ENCODE measurements at regions not wholly inside any gene's neighbourhood (a gene's known extent, or its start where the extent isn't known, plus 50 kb on each side); places are given as distances from the start of the nearest gene placed in this dataset.

DNA sequence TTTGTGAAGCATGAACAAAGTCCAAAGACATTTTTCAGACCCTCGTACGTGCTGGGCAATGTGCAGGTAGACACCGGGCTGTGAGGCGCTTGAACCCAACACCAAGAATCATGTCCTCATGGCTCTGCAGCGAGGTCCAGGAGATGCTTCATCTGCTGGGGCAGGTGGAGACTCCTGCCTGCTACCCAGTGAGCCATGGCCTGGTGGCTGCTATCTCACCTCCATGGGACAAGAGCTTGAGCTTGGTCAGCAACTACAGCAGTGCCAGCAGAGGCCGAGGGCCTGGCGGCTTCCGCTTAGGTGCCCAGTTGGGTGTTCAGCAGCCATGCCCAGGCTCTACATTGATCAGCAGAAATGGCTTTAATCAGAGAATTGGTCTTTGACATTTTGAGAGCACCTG, 281.0 kb upstream of the HS6ST1 start:
- DNase-seq (ENCODE audit: low read depth in 2 of 2), result no peak
- no peak overlapping the region for H3K4me3 ChIP-seq (replicated peaks in 1 of 2; ENCODE audit: low read depth in 2 of 2, low read length in 2 of 2)
- TF ChIP-seq, protein P1, sequence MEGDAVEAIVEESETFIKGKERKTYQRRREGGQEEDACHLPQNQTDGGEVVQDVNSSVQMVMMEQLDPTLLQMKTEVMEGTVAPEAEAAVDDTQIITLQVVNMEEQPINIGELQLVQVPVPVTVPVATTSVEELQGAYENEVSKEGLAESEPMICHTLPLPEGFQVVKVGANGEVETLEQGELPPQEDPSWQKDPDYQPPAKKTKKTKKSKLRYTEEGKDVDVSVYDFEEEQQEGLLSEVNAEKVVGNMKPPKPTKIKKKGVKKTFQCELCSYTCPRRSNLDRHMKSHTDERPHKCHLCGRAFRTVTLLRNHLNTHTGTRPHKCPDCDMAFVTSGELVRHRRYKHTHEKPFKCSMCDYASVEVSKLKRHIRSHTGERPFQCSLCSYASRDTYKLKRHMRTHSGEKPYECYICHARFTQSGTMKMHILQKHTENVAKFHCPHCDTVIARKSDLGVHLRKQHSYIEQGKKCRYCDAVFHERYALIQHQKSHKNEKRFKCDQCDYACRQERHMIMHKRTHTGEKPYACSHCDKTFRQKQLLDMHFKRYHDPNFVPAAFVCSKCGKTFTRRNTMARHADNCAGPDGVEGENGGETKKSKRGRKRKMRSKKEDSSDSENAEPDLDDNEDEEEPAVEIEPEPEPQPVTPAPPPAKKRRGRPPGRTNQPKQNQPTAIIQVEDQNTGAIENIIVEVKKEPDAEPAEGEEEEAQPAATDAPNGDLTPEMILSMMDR (IDR thresholded peaks at IDR 0.05; ENCODE audit: low read depth, low read length), result no peak

DNA sequence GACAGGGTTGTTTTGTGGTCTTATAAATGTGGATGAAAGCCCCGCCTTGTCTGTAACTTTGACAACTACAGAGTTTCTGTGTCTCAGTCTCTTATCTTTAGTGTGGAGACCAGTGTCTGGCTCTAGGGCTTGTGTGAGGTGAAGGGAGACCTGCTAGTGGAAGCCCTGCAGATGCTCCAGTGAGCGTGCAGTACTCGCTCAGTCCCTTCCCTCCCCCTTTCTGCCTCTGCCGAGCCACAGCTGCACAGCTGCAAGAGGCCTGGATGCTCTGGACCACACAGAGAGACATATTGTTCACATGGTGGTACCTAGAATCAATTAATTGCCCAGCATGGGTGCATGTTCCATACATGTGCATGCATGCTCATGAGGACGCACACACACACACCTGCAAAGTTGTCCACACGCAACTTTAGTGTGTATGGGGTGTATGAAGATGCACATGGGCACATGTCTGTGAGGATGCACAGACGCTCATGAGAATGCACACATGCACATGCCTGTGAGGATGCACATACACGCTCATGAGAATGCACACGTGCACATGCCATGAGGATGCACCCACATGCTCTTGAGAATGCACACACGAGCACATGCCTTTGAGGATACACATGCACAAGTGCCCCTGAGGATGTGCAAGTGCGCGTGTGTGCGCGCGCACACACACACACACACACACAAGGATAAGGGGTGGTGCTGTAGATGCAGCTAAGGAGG, 282.1 kb upstream of the HS6ST1 start:
- H3K4me3 ChIP-seq (replicated peaks in 1 of 2; ENCODE audit: low read depth in 2 of 2, low read length in 2 of 2), result no peak overlapping the region
- TF ChIP-seq, protein P1 (IDR thresholded peaks at IDR 0.05; ENCODE audit: low read depth, low read length), result no peak
- no peak for DNase-seq (ENCODE audit: low read depth in 2 of 2)

DNA sequence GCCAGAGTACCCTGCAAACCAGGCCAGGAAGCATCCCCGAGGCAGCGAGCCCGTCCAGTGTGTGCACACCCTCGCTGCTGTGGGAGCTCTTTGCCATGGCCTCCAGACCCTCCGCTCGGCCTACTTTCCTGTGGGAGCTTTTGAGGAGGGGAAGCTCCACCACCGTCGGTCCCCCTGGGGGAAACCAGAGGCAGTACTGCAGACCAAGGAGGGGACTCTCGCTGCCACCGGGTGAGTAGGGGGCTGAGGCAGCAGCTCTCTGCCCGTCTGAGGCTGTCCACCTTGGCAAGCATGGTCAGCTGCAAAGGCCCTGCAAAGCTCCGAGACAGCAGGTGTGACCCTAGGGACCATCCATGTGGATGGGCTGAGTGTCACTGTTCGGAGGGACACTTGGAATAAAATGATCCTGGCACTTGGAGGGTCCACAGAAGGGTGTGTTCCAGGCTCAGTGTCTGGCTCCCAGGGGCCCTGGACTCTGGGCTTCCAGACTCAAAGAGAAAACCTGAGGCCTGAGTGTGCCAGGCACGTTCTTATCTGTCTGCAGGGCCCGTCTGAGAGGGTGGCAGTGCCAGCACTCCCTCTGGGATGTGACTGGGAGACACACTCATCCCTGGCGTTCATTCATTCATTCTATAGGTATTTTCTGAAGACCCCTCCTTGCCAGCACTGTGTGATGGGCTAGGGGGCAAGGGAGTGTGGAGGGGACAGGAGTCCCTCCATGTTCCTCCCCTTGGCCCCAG, 282.8 kb upstream of the HS6ST1 start:
- TF ChIP-seq, protein P1 (IDR thresholded peaks at IDR 0.05; ENCODE audit: low read depth, low read length), result no peak
- no peak for DNase-seq (ENCODE audit: low read depth in 2 of 2)

DNA sequence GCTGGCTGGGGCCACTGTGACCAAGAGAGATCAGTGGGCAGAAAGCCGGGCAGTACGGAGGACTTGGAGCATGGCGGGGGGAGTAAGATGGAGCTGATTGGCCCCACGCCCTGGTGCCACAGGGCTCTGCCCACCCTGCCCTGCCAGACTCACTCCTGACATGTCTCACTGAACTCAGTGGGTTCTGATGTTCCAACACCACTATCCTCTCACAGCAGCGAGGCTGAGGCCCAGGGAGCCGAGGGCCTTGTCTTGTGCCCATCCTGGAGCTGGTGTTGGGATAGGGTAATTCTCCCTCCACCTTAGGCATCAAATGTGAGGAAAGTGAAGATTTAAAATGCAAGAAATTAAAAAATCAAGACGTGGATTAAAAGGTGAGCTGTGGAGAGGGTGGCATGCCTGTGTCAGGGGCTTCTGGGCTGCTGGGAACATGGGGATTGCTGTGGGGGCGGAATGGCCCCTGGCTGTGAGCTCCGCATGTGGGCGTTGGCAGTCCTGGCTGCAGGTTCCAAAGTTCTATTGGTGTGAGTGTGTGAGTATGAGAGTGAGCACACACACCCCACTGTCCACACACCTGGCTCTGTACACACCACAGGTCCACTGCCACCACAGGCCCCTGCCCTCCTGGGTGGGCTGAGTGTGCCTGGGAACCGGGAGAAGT, 283.5 kb upstream of the HS6ST1 start:
- TF ChIP-seq, protein P1 (IDR thresholded peaks at IDR 0.05; ENCODE audit: low read depth, low read length), result no peak
- H3K4me3 ChIP-seq (replicated peaks in 1 of 2; ENCODE audit: low read depth in 2 of 2, low read length in 2 of 2), result no peak overlapping the region
- DNase-seq (ENCODE audit: low read depth in 2 of 2), result no peak

More for the DNA sequence above, 282.8 kb upstream of the HS6ST1 start:
- H3K4me3 ChIP-seq (replicated peaks in 1 of 2; ENCODE audit: low read depth in 2 of 2, low read length in 2 of 2), result no peak overlapping the region

DNA sequence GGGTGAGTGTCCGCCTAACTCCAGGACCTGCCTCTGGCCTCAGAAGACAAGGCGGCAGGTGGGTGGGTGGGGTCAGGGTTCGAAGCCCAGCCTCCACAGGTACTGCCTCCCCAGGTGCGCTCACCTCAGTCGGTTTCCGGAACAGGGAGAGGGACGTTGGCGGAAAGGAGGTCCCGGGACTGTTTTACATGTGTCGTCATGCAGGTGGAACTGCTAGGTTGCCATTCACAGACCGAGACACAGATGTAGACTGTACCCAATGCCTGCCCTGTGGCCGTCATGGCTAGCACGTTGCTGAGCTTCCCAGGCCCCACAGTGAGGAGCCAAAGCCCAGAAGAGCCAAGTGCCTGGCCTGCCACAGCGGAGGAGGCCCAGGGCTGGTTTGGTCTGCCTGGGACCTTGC, 284.0 kb upstream of the HS6ST1 start:
- TF ChIP-seq, protein P1 (IDR thresholded peaks at IDR 0.05; ENCODE audit: low read depth, low read length), result no peak
- no peak for DNase-seq (ENCODE audit: low read depth in 2 of 2)
- no peak overlapping the region for H3K4me3 ChIP-seq (replicated peaks in 1 of 2; ENCODE audit: low read depth in 2 of 2, low read length in 2 of 2)

DNA sequence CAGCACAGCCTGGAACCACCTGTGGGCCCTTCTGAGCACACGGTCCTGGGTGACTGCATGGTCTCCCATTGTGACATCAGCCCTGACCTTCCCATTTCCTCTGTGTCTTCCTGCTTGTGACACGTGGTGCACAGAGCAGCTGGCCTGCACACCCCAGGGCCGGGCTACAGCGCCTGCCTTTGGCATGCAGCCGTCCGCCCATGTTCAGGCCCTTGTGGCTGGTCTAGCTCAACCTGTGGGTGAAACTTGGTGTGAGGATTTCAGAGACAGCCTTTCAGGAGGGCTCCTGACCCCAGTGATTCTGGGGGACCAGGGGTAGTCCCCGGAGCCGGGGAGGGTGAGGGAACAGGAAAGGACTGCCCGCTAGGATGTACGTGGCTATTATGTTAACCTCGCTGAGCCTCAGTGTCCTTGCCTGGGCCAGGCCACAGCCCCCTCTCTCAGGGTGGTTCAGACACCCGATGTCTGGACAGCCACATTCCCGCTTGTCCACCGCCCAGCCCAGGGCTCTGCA, 284.8 kb upstream of the HS6ST1 start:
- DNase-seq (ENCODE audit: low read depth in 2 of 2), result no peak
- TF ChIP-seq, protein P1 (IDR thresholded peaks at IDR 0.05; ENCODE audit: low read depth, low read length), result no peak
- no peak overlapping the region for H3K4me3 ChIP-seq (replicated peaks in 1 of 2; ENCODE audit: low read depth in 2 of 2, low read length in 2 of 2)
